ENCODE measurements at regions not wholly inside any gene's neighbourhood (a gene's known extent, or its start where the extent isn't known, plus 50 kb on each side); places are given as distances from the start of the nearest gene placed in this dataset.

- TF ChIP-seq CTCF (conservative IDR thresholded peaks at IDR 0.05; ENCODE audit: low read depth in 2 of 2) (no peak), REST (IDR thresholded peaks at IDR 0.05; ENCODE audit: unreplicated experiment) (no peak), ZNF331 (CRISPR knock-in tag; IDR thresholded peaks at IDR 0.05; ENCODE audit: low read depth) (no peak), EZH2 (IDR thresholded peaks at IDR 0.05; ENCODE audit: low read depth, unreplicated experiment) (no peak), NANOG (IDR thresholded peaks at IDR 0.05; ENCODE audit: borderline replicate concordance) (no peak), POLR2AphosphoS5 (IDR thresholded peaks at IDR 0.05; ENCODE audit: low read depth) (no peak), CREB1 (CRISPR knock-in tag; IDR thresholded peaks at IDR 0.05; ENCODE audit: low read depth) (no peak), EZH2phosphoT487 (IDR thresholded peaks at IDR 0.05; ENCODE audit: unreplicated experiment) (no peak), ETS1 (IDR thresholded peaks at IDR 0.05) (no peak), STAT1 (IDR thresholded peaks at IDR 0.05; ENCODE audit: unreplicated experiment) (no peak), ZNF114 (CRISPR knock-in tag; IDR thresholded peaks at IDR 0.05) (no peak), JUNB (IDR thresholded peaks at IDR 0.05; ENCODE audit: unreplicated experiment) (no peak)
Measured at GRCh38 chr11:116244889-116245288, 527.9 kb downstream of the BUD13 start.
